LNCAP (cell line): ENCODE measurements at regions not wholly inside any gene's neighbourhood (a gene's known extent, or its start where the extent isn't known, plus 50 kb on each side); places are given as distances from the start of the nearest gene placed in this dataset.

Experiments
- CTCF ChIP-seq: fragments of 450-650 bp; IDR thresholded peaks from 2 replicates; pipeline ENCODE4 v1.5.1; 2017; ENCODE audit warnings: mild to moderate bottlenecking

GRCh38 chr20:39899881-39900280 lies 789.2 kb downstream of the MAFB start:
- no peak for TF ChIP-seq CTCF

- TF ChIP-seq CTCF: no peak
Observed at GRCh38 chr20:39898467-39898852, 790.6 kb downstream of the MAFB start.

- TF ChIP-seq CTCF: no peak
Observed at GRCh38 chr20:39897781-39898466, 791.1 kb downstream of the MAFB start.

- no peak for TF ChIP-seq CTCF
Observed at GRCh38 chr20:39897058-39897457, 792.0 kb downstream of the MAFB start.

- TF ChIP-seq CTCF: no peak
Observed at GRCh38 chr20:39894067-39894466, 795.0 kb downstream of the MAFB start.

GRCh38 chr20:39893003-39893685 lies 795.9 kb downstream of the MAFB start:
- no peak; the same call in 1 of the 2 replicates for TF ChIP-seq CTCF

- TF ChIP-seq CTCF: no peak
Observed at GRCh38 chr20:39890697-39891096, 798.3 kb downstream of the MAFB start.
